K562 (cell line): ENCODE measurements at regions not wholly inside any gene's neighbourhood (a gene's known extent, or its start where the extent isn't known, plus 50 kb on each side); places are given as distances from the start of the nearest gene placed in this dataset.

Experiments
- ARHGAP35 ChIP-seq: fragments of 450-650 bp; IDR thresholded peaks from 2 replicates; pipeline ENCODE4 v1.6.1; 2018; ENCODE audit not compliant: partially characterized antibody
- CEBPB ChIP-seq: fragments of 450-650 bp; IDR thresholded peaks from 2 replicates; pipeline ENCODE4 v1.6.1; 2016; ENCODE audit warnings: missing genetic modification characterization, missing compliant biosample characterization
- MYNN ChIP-seq, 2 experiments: sonication (generic); formaldehyde crosslinking in 1 of 2; IDR thresholded peaks; 2 replicates each; pipeline versions ENCODE4 v1.5.0 to v1.6.1; 2016 to 2020; ENCODE audit warnings: antibody characterized with exemption in 1 of 2, missing genetic modification reagents in 1 of 2
- NFRKB ChIP-seq: fragments of 450-650 bp; IDR thresholded peaks from 2 replicates; pipeline ENCODE4 v1.6.1; 2016; ENCODE audit warnings: low read depth
- REST ChIP-seq, 2 experiments: fragments of 450-650 bp; formaldehyde crosslinking in 1 of 2; IDR thresholded peaks; 2 replicates each; pipeline versions ENCODE4 v1.4.0 to v1.6.1; 2014 to 2020; ENCODE audit warnings: mild to moderate bottlenecking in 2 of 2, borderline replicate concordance in 1 of 2, low read depth in 1 of 2
- SNAPC5 ChIP-seq: fragments of 250-450 bp; sonication (Bioruptor Pico); IDR thresholded peaks from 2 replicates; pipeline ENCODE4 v1.8.0; 2021; ENCODE audit warnings: moderate library complexity, mild to moderate bottlenecking, inconsistent platforms
- SREBF2 ChIP-seq: sonication (generic); formaldehyde crosslinking; IDR thresholded peaks from 2 replicates; pipeline ENCODE4 v1.4.0; 2020; ENCODE audit warnings: mild to moderate bottlenecking, missing genetic modification reagents
- TCF3 ChIP-seq: sonication (generic); formaldehyde crosslinking; IDR thresholded peaks from 2 replicates; pipeline ENCODE4 v1.4.0; 2020; ENCODE audit warnings: mild to moderate bottlenecking, missing genetic modification reagents
- YY1 ChIP-seq, 3 experiments: IDR thresholded peaks; 2 replicates each; pipeline ENCODE4 v1.6.1; 2011; ENCODE audit warnings: low read length in 2 of 3, mild to moderate bottlenecking in 2 of 3, moderate library complexity in 2 of 3, borderline replicate concordance in 1 of 3, control low read depth in 1 of 3, low read depth in 1 of 3; ENCODE audit not compliant: insufficient read depth in 3 of 3, insufficient replicate concordance in 2 of 3, control insufficient read depth in 1 of 3, insufficient read length in 1 of 3; ENCODE audit errors: extremely low read depth in 1 of 3
- ZNF324 ChIP-seq: fragments of 250-450 bp; sonication (Bioruptor Pico); IDR thresholded peaks from 2 replicates; pipeline ENCODE4 v1.4.0; 2020; ENCODE audit warnings: mild to moderate bottlenecking
- TF ChIP-seq, protein P1 (sequence below): sonication (generic); formaldehyde crosslinking; IDR thresholded peaks from 2 replicates; pipeline ENCODE4 v1.8.1; 2023; ENCODE audit warnings: mild to moderate bottlenecking, missing genetic modification reagents, moderate library complexity
- TF ChIP-seq, protein P2 (sequence below): sonication (generic); formaldehyde crosslinking; IDR thresholded peaks from 2 replicates; pipeline ENCODE4 v1.8.0; 2022; ENCODE audit warnings: missing genetic modification reagents, mild to moderate bottlenecking, borderline replicate concordance
- TF ChIP-seq, protein P3 (sequence below), 3 experiments: IDR thresholded peaks in 2 of 3; conservative IDR thresholded peaks in 1 of 3; 2 replicates each; pipeline ENCODE4 v1.5.1; 2011 to 2012; ENCODE audit warnings: low read length in 3 of 3, mild to moderate bottlenecking in 3 of 3, control low read depth in 2 of 3, improper control_type of control experiment in 1 of 3, inconsistent platforms in 1 of 3, low read depth in 1 of 3, mixed read lengths in 1 of 3, moderate library complexity in 1 of 3; ENCODE audit not compliant: insufficient read depth in 2 of 3
- TF ChIP-seq, protein P4 (sequence below): sonication (generic); formaldehyde crosslinking; IDR thresholded peaks from 2 replicates; pipeline ENCODE4 v1.8.0; 2022; ENCODE audit warnings: mild to moderate bottlenecking, missing genetic modification reagents, borderline replicate concordance

DNA sequence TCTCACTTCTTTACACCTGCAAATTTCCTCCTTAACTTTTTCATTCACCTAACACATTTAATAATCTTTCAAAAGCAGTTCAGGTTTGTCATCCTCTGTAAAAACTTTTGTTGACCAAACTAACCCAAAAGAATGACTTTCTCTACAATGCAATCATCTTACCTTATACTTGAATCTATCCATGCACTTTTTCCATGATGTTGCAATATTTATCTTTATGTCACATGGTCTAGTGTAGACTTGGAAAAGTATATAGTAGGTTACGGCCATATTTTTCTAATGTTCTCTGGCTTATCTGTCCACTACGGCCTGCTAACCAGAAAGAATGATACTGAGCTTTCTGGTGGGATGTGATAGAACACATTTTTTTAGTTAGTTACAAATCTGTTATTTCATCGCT is 431.0 kb upstream of the SOX9 start:
- TF ChIP-seq SREBF2 (no peak), TCF3 (CRISPR knock-in tag) (no peak), ARHGAP35 (no peak), NFRKB (no peak), ZNF324 (no peak), YY1 (IDR thresholded peaks at IDR 0.05; ENCODE audit: borderline replicate concordance in 1 of 3, control insufficient read depth in 1 of 3, extremely low read depth in 1 of 3, insufficient read depth in 3 of 3, insufficient read length in 1 of 3, insufficient replicate concordance in 2 of 3, low read depth in 1 of 3, low read length in 2 of 3) (no peak), REST (IDR thresholded peaks at IDR 0.05; ENCODE audit: borderline replicate concordance) (no peak), REST (CRISPR knock-in tag; IDR thresholded peaks at IDR 0.05; ENCODE audit: low read depth) (no peak), MYNN (IDR thresholded peaks at IDR 0.05) (no peak), MYNN (CRISPR knock-in tag; IDR thresholded peaks at IDR 0.05) (no peak), SNAPC5 (CRISPR knock-in tag) (no peak), CEBPB (tag) (no peak)
- TF ChIP-seq, protein P1, sequence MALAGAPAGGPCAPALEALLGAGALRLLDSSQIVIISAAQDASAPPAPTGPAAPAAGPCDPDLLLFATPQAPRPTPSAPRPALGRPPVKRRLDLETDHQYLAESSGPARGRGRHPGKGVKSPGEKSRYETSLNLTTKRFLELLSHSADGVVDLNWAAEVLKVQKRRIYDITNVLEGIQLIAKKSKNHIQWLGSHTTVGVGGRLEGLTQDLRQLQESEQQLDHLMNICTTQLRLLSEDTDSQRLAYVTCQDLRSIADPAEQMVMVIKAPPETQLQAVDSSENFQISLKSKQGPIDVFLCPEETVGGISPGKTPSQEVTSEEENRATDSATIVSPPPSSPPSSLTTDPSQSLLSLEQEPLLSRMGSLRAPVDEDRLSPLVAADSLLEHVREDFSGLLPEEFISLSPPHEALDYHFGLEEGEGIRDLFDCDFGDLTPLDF (CRISPR knock-in tag): no peak
- TF ChIP-seq, protein P2, sequence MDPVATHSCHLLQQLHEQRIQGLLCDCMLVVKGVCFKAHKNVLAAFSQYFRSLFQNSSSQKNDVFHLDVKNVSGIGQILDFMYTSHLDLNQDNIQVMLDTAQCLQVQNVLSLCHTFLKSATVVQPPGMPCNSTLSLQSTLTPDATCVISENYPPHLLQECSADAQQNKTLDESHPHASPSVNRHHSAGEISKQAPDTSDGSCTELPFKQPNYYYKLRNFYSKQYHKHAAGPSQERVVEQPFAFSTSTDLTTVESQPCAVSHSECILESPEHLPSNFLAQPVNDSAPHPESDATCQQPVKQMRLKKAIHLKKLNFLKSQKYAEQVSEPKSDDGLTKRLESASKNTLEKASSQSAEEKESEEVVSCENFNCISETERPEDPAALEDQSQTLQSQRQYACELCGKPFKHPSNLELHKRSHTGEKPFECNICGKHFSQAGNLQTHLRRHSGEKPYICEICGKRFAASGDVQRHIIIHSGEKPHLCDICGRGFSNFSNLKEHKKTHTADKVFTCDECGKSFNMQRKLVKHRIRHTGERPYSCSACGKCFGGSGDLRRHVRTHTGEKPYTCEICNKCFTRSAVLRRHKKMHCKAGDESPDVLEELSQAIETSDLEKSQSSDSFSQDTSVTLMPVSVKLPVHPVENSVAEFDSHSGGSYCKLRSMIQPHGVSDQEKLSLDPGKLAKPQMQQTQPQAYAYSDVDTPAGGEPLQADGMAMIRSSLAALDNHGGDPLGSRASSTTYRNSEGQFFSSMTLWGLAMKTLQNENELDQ (CRISPR knock-in tag): no peak
- TF ChIP-seq, protein P3, sequence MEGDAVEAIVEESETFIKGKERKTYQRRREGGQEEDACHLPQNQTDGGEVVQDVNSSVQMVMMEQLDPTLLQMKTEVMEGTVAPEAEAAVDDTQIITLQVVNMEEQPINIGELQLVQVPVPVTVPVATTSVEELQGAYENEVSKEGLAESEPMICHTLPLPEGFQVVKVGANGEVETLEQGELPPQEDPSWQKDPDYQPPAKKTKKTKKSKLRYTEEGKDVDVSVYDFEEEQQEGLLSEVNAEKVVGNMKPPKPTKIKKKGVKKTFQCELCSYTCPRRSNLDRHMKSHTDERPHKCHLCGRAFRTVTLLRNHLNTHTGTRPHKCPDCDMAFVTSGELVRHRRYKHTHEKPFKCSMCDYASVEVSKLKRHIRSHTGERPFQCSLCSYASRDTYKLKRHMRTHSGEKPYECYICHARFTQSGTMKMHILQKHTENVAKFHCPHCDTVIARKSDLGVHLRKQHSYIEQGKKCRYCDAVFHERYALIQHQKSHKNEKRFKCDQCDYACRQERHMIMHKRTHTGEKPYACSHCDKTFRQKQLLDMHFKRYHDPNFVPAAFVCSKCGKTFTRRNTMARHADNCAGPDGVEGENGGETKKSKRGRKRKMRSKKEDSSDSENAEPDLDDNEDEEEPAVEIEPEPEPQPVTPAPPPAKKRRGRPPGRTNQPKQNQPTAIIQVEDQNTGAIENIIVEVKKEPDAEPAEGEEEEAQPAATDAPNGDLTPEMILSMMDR (IDR thresholded peaks at IDR 0.05 in 2 of 3, conservative IDR thresholded peaks at IDR 0.05 in 1 of 3; ENCODE audit: insufficient read depth in 2 of 3, low read depth in 1 of 3, low read length in 3 of 3): no peak
- TF ChIP-seq, protein P4, sequence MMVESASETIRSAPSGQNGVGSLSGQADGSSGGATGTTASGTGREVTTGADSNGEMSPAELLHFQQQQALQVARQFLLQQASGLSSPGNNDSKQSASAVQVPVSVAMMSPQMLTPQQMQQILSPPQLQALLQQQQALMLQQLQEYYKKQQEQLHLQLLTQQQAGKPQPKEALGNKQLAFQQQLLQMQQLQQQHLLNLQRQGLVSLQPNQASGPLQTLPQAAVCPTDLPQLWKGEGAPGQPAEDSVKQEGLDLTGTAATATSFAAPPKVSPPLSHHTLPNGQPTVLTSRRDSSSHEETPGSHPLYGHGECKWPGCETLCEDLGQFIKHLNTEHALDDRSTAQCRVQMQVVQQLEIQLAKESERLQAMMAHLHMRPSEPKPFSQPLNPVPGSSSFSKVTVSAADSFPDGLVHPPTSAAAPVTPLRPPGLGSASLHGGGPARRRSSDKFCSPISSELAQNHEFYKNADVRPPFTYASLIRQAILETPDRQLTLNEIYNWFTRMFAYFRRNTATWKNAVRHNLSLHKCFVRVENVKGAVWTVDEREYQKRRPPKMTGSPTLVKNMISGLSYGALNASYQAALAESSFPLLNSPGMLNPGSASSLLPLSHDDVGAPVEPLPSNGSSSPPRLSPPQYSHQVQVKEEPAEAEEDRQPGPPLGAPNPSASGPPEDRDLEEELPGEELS: no peak
